ENCODE measurements at regions not wholly inside any gene's neighbourhood (a gene's known extent, or its start where the extent isn't known, plus 50 kb on each side); places are given as distances from the start of the nearest gene placed in this dataset.

GRCh38 chrX:106300239-106300638 is 132.1 kb downstream of the PWWP3B start:
- H3K9me2 ChIP-seq (ENCODE audit: insufficient read depth), result no peaks in the 10 kb centered on the region
- no peak overlapping the region for H3K4me3 ChIP-seq
- H3K9me3 Mint-ChIP-seq, result peaks cover 39% of the 10 kb centered on the region
- H3K36me3 ChIP-seq (ENCODE audit: insufficient read depth), result no peaks in the 10 kb centered on the region
- H4K20me1 ChIP-seq (replicated peaks; ENCODE audit: insufficient read depth), result no peaks in the 10 kb centered on the region
- no peak overlapping the region for H3K27ac ChIP-seq (ENCODE audit: low read depth)
- H3K79me2 ChIP-seq (replicated peaks; ENCODE audit: insufficient read depth), result no peaks in the 10 kb centered on the region
- H3K4me2 ChIP-seq, result no peak overlapping the region
- DNase-seq (ENCODE audit: low spot score) (no peak), ATAC-seq (no peak)
- TF ChIP-seq ZNF114 (CRISPR knock-in tag; IDR thresholded peaks at IDR 0.05), result no peak
- no peak for TF ChIP-seq ETS1 (IDR thresholded peaks at IDR 0.05)
- no peak for TF ChIP-seq EZH2phosphoT487 (IDR thresholded peaks at IDR 0.05; ENCODE audit: unreplicated experiment)
- TF ChIP-seq ZNF331 (CRISPR knock-in tag; IDR thresholded peaks at IDR 0.05; ENCODE audit: low read depth), result no peak
- no peak for TF ChIP-seq NANOG (IDR thresholded peaks at IDR 0.05; ENCODE audit: borderline replicate concordance)
- no peak for TF ChIP-seq JUNB (IDR thresholded peaks at IDR 0.05; ENCODE audit: unreplicated experiment)
- TF ChIP-seq STAT1 (IDR thresholded peaks at IDR 0.05; ENCODE audit: unreplicated experiment), result no peak
- no peak for TF ChIP-seq REST (IDR thresholded peaks at IDR 0.05; ENCODE audit: unreplicated experiment)
- no peak for TF ChIP-seq EZH2 (IDR thresholded peaks at IDR 0.05; ENCODE audit: low read depth, unreplicated experiment)
- no peak for TF ChIP-seq CTCF (conservative IDR thresholded peaks at IDR 0.05; ENCODE audit: low read depth in 2 of 2)
- no peak for TF ChIP-seq POLR2AphosphoS5 (IDR thresholded peaks at IDR 0.05; ENCODE audit: low read depth)
- no peak overlapping the region for H3K4me3 Mint-ChIP-seq
- no peaks in the 10 kb centered on the region for H3K27me3 ChIP-seq (ENCODE audit: insufficient read depth)
- no peaks in the 10 kb centered on the region for H3K4me1 ChIP-seq (ENCODE audit: insufficient read depth)
- no peaks in the 10 kb centered on the region for H3K27me3 Mint-ChIP-seq (ENCODE audit: insufficient read depth, low read depth, poor library complexity)
- no peak overlapping the region for H2AFZ ChIP-seq
- H3F3A ChIP-seq (replicated peaks; ENCODE audit: low read depth), result no peaks in the 10 kb centered on the region
- H3K27ac Mint-ChIP-seq, result no peak overlapping the region
- no peaks in the 10 kb centered on the region for H3K4me1 Mint-ChIP-seq
- H3K36me3 Mint-ChIP-seq (ENCODE audit: low read depth), result no peaks in the 10 kb centered on the region; the same call in 2 of the 3 replicates

Data from GM23338 (cell line).